ENCODE measurements at regions not wholly inside any gene's neighbourhood (a gene's known extent, or its start where the extent isn't known, plus 50 kb on each side); places are given as distances from the start of the nearest gene placed in this dataset.
A peak's percentile ranks its signal among the peaks of the same experiment; 100 is the strongest.

DNA sequence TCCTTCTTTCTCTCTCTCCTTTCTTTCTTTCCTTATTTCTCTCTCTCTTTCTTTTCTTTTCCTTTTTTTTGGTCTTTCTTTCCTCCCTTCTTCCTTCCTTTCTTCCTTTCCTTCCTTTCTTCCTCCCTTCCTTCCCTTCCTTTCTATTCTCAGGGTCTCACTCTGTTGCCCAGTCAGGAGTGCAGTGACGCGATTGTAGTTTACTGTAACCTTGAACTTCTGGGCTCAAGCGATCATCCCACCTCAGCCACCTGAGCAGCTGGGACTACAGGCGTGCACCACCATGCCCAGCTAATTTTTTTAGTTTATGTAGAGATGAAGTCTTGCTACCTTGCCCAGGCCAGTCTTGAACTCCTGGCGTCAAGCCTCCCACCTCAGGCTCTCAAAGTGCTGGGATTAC lies 83.8 kb upstream of the PPM1B start:
- ChIA-PET POLR2A (no interaction called here), CTCF (interaction anchor here (0.7 to 1.6 kb wide), 5 partner anchors 14 to 206 kb away, joined by 3 to 6 read pairs (median 5); no protein-coding TSS in a partner anchor), RAD21 (ENCODE audit: unreplicated experiment) (interaction anchor here (1.0 to 1.1 kb wide), 2 partner anchors 129 to 161 kb away, joined by 3 read pairs; no protein-coding TSS in a partner anchor), SMC1A (ENCODE audit: uncharacterized antibody, unreplicated experiment) (interaction anchor here (0.8 to 2.8 kb wide), 6 partner anchors 7 to 254 kb away, joined by 3 to 12 read pairs (median 4); no protein-coding TSS in a partner anchor)
- intact Hi-C loops (cut with micrococcal nuclease; ENCODE audit: unreplicated experiment) (loop anchor here (5.0 kb wide), 3 partner anchors 157 to 872 kb away; no protein-coding TSS in a partner anchor), in situ Hi-C loops (cut with MboI) (loop anchor here (10.0 kb wide), 1 partner anchor 260 kb away; no protein-coding TSS in a partner anchor)
- Histone ChIP-seq H3K9me3 (replicated peaks; ENCODE audit: control insufficient read depth, insufficient read depth, low read length) (no peaks in the 10 kb centered on the region), H3K4me1 (ENCODE audit: control insufficient read depth, insufficient read depth, low read length) (no peaks in the 10 kb centered on the region), H3K4me2 (ENCODE audit: control insufficient read depth, insufficient read depth) (no peak overlapping the region), H2AFZ (ENCODE audit: control insufficient read depth, low read depth, low read length) (no peak overlapping the region), H3K9ac (ENCODE audit: control insufficient read depth, insufficient read depth, low read length) (no peak overlapping the region), H4K20me1 (ENCODE audit: control insufficient read depth, insufficient read depth) (no peaks in the 10 kb centered on the region), H3K27me3 (replicated peaks in 1 of 2; ENCODE audit: control insufficient read depth in 2 of 2, insufficient read depth in 2 of 2, low read length in 1 of 2) (no peaks in the 10 kb centered on the region), H3K79me2 (ENCODE audit: control insufficient read depth, insufficient read depth, low read length) (no peaks in the 10 kb centered on the region), H3K36me3 (ENCODE audit: control insufficient read depth in 2 of 2, insufficient read depth in 2 of 2, low read length in 1 of 2) (no peaks in the 10 kb centered on the region), H3K4me3 (no peak overlapping the region), H3K27ac (ENCODE audit: control insufficient read depth, insufficient read depth) (no peak overlapping the region)
- FAIRE-seq (no peak), ATAC-seq (no peak), DNase-seq (ENCODE audit: low read depth, low spot score) (no peak)
- no peak for TF ChIP-seq ZNF274 (IDR thresholded peaks at IDR 0.05; ENCODE audit: insufficient read depth, insufficient read length)
- no peak for TF ChIP-seq POLR2AphosphoS5 (IDR thresholded peaks at IDR 0.05; ENCODE audit: low read length)
- no TSS peak for BruUV-seq (replicated peaks)
- WGBS (ENCODE audit: insufficient coverage, insufficient replicate concordance, low lambda C conversion rate, missing lambda C conversion rate): 78% methylated on average over 5 of the region's 5 CpGs

- H3K4me2 ChIP-seq (ENCODE audit: control insufficient read depth, insufficient read depth): peak overlapping the region; percentile 75; the same call in 1 of the 2 replicates
- no TSS peak for BruUV-seq (replicated peaks)
- intact Hi-C loops (cut with micrococcal nuclease; ENCODE audit: unreplicated experiment) (loop anchor here (1.0 to 5.0 kb wide), 7 partner anchors 42 to 871 kb away; no protein-coding TSS in a partner anchor), in situ Hi-C loops (cut with MboI) (loop anchor here (10.0 kb wide), 1 partner anchor 258 kb away; no protein-coding TSS in a partner anchor)
- no peak for DNase-seq (ENCODE audit: low read depth, low spot score)
- WGBS (ENCODE audit: insufficient coverage, insufficient replicate concordance, low lambda C conversion rate, missing lambda C conversion rate): 92% methylated on average over 12 of the region's 12 CpGs
- no peaks in the 10 kb centered on the region for H3K27me3 ChIP-seq (replicated peaks in 1 of 2; ENCODE audit: control insufficient read depth in 2 of 2, insufficient read depth in 2 of 2, low read length in 1 of 2)
- H3K4me3 ChIP-seq: no peak overlapping the region
- H3K36me3 ChIP-seq (ENCODE audit: control insufficient read depth in 2 of 2, insufficient read depth in 2 of 2, low read length in 1 of 2): no peaks in the 10 kb centered on the region
- no peak for FAIRE-seq
- POLR2A ChIA-PET: no interaction called here
- no peak overlapping the region for H2AFZ ChIP-seq (ENCODE audit: control insufficient read depth, low read depth, low read length)
- no peak overlapping the region for H3K9ac ChIP-seq (ENCODE audit: control insufficient read depth, insufficient read depth, low read length)
- no peaks in the 10 kb centered on the region for H3K79me2 ChIP-seq (ENCODE audit: control insufficient read depth, insufficient read depth, low read length)
- peaks cover 13% of the 10 kb centered on the region for H3K4me1 ChIP-seq (ENCODE audit: control insufficient read depth, insufficient read depth, low read length)
- SMC1A ChIA-PET (ENCODE audit: uncharacterized antibody, unreplicated experiment): interaction anchor here (3.2 to 4.1 kb wide), 2 partner anchors 158 to 256 kb away, joined by 17 to 37 read pairs; no protein-coding TSS in a partner anchor
- no peaks in the 10 kb centered on the region for H4K20me1 ChIP-seq (ENCODE audit: control insufficient read depth, insufficient read depth)
- no peak overlapping the region for H3K27ac ChIP-seq (ENCODE audit: control insufficient read depth, insufficient read depth)
- CTCF ChIA-PET: interaction anchor here (0.7 to 3.4 kb wide), 16 partner anchors 15 to 393 kb away, joined by 3 to 24 read pairs (median 4); partner anchors contain the start of genes CAMKMT and PREPL
- H3K9me3 ChIP-seq (replicated peaks; ENCODE audit: control insufficient read depth, insufficient read depth, low read length): no peaks in the 10 kb centered on the region; the same call in 2 of the 3 replicates
- ATAC-seq: no peak
- RAD21 ChIA-PET (ENCODE audit: unreplicated experiment): interaction anchor here (0.7 to 1.2 kb wide), 3 partner anchors 15 to 159 kb away, joined by 3 read pairs; no protein-coding TSS in a partner anchor
- TF ChIP-seq PKNOX1 (IDR thresholded peaks at IDR 0.05): no peak
- no peak for TF ChIP-seq BCL3 (IDR thresholded peaks at IDR 0.05; ENCODE audit: borderline replicate concordance, insufficient read depth, low read depth, low read length, poor library complexity, severe bottlenecking)
- no peak for TF ChIP-seq NR2C1 (IDR thresholded peaks at IDR 0.05)
- TF ChIP-seq IRF4 (IDR thresholded peaks at IDR 0.05; ENCODE audit: low read depth, low read length): no peak
- no peak for TF ChIP-seq EGR1 (IDR thresholded peaks at IDR 0.05; ENCODE audit: borderline replicate concordance in 1 of 2, low read depth in 2 of 2, low read length in 2 of 2)
- no peak for TF ChIP-seq POU2F2 (IDR thresholded peaks at IDR 0.05; ENCODE audit: borderline replicate concordance, low read depth, low read length)
- no peak for TF ChIP-seq STAT3 (IDR thresholded peaks at IDR 0.05; ENCODE audit: low read depth, low read length)
- TF ChIP-seq FOXK2 (IDR thresholded peaks at IDR 0.05): no peak
- TF ChIP-seq ZBTB4 (CRISPR knock-in tag; IDR thresholded peaks at IDR 0.05): no peak
These were observed 82.0 kb upstream of the PPM1B start for GRCh38 chr2:44086629-44087028.
